HG03280 (cell line): ENCODE measurements at regions not wholly inside any gene's neighbourhood (a gene's known extent, or its start where the extent isn't known, plus 50 kb on each side); places are given as distances from the start of the nearest gene placed in this dataset.
"Not testable (repeated sequence)": the region's sequence is repeated elsewhere in the genome, so short reads cannot be mapped to it uniquely, and the experiment has no call there.

ENCODE experiments used
- ATAC-seq: cut with Tn5 transposase; IDR thresholded peaks from one replicate; pipeline ENCODE4 v1.9.1; 2021; ENCODE audit warnings: mild to moderate bottlenecking, moderate library complexity; ENCODE audit not compliant: unreplicated experiment

DNA sequence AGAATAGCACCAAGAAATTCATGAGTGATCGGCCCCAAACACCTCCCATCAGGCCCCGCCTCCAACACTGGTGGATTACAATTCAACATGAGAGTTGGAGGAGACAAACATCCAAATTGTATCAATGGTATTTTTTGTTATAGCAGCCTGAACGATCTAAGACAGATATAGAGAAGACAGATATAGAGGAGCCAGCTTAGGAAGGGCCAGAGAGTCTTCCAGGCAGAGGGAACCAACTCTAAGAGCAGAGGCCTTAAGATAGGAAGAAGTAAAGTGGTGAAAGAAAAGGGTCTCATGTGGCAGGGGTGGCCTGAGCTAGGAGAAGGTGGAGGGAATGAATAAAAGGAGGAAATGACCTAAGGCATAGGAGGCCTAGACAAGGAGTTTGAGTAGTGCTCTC lies 158.8 kb upstream of the TBL1XR1 start:
- no peak for ATAC-seq

- ATAC-seq: no peak
Measured at GRCh38 chr3:177356952-177357351, 159.7 kb upstream of the TBL1XR1 start.

GRCh38 chr3:177357352-177358090 lies 160.2 kb upstream of the TBL1XR1 start:
- no peak for ATAC-seq

GRCh38 chr3:177358091-177358976 lies 161.1 kb upstream of the TBL1XR1 start:
- ATAC-seq: peak; percentile 36

DNA sequence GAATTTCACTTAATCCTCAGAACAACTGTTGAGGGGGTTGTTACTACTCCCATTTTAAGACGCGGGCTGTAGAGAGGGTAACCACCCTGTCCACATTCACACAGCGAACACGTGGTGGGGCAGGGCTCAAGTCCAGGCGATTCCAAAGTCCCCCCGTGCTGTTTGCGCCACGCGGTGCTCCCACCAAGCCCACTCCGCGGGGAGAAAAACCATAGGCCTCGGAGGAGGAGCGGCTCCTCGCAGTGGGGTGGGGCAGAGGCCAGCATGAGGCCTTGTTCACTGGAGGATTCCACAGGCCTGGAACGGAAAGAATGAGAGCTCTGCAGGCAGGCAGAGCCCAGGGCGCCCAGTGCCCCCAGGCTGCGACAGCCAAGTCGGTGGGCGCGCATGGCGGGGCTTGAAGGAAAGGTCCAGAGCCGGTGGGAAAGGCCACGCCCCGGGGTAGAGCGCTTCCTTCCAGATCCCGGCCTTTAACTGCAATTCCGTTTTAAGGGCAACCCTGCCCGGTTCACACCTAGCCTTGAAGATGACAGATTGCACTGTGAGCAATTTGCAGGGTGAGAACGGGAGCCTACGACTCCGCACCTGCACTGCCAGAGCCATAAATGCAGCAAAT lies 161.8 kb upstream of the TBL1XR1 start:
- ATAC-seq: peak; percentile 18

DNA sequence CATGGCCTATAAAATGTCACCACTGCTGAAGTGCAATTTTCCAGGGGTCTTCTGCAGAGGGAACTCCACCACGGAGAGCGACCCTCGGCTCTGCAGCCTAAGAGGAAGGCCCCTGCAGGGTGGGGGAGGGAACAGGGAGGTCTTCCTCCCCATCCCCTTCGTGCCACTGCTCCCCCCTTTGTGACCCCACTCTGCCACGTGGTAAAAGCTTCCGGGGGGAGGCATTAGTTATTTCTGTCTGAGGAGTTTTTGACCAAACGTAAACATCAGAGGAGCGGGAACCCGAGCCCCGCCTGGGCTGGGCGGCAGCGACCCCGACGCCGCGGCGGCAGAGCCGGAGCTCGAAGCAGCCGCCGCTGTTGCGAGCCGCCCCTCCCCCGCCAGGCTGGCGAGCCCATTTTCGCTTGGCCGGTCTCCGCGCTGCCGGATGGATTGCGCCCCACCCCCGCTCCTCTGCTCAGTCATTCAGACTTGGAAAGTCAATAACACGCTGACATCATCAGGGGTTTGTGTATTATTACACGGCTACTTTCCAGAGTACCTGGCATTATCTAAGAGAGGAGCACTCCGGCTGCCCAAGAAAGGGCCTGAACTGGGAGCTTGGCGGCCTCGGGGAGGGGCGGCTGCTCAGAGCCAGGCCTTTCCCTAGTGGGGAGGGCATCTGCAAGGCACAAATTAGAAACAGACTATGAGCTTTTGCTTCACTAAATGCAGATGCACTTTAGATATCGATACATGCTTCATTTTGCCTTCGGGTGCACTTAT lies 162.5 kb upstream of the TBL1XR1 start:
- peak; percentile 77 for ATAC-seq

GRCh38 chr3:177361081-177361938 lies 164.0 kb upstream of the TBL1XR1 start:
- ATAC-seq: no peak

GRCh38 chr3:177362626-177363025 lies 165.3 kb upstream of the TBL1XR1 start:
- no peak for ATAC-seq

DNA sequence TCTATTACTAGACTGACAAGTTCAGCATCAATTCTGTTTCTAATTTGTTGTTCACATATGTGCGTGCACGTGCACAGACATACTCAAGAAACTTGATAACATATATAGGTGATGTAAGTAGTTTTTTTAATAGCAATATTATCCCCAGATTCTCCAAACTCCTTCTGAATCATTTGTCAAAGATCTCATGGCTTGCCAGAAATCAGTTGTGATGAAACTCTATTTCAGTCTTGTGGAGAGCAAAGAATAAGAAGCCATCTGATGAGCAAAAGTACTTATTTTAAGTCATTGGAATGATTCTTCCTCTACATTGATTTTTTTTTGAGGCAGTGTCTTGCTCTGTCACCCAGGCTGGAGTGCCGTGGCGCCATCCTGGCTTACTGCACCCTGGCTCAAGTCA lies 167.0 kb upstream of the TBL1XR1 start:
- ATAC-seq: no peak

DNA sequence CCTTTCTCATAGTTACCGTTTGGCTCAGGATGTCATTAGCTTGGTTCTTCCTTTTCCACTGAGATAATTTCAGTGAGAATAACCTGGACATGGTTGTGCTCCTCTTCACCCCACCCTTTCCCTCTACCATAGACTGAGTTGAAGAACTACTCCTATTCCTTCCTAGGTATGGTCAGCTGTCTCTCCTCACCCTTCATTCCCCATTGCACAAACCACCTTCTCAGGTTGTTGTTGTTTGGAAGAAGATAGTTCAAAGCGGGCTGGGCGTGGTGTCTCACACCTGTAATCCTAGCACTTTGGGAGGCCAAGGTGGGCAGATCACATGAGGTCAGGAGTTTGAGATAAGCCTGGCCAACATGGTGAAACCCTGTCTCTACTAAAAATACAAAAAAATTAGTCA lies 168.0 kb upstream of the TBL1XR1 start:
- ATAC-seq: not testable (repeated sequence)

- no peak for ATAC-seq
Measured at GRCh38 chr3:177367788-177368187, 170.5 kb upstream of the TBL1XR1 start.

DNA sequence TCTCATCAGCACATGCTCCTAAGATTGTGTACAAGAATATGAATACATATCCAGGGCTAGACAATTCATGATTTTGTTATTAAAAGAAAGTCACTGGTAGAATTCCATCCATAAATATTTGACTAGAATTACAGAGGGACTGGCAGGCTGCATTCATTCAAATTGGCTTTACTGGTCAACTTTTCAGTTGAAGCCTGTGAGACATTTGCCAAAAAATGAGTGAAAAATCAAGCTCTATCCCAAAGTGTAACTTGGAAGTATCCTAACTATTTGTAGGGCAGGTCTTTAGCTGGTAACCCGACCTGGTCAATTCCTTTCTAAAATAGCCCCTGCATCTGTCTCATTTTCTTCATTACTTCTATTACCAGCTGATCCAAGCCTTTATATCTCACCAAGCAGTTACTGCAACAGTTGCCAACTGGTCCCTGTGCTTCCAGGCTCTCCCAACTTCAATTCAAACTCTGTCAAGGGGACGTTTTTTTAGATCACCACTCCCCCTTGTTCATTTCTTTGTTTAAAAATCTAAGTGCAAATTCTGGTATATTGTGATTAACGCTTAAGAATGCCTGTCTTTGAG lies 173.1 kb upstream of the TBL1XR1 start:
- no peak for ATAC-seq

GRCh38 chr3:177371146-177371545 lies 173.9 kb upstream of the TBL1XR1 start:
- ATAC-seq: no peak

- no peak for ATAC-seq
Measured at GRCh38 chr3:177371888-177372287, 174.6 kb upstream of the TBL1XR1 start.

- ATAC-seq: no peak
Measured at GRCh38 chr3:177374323-177374722, 177.0 kb upstream of the TBL1XR1 start.

DNA sequence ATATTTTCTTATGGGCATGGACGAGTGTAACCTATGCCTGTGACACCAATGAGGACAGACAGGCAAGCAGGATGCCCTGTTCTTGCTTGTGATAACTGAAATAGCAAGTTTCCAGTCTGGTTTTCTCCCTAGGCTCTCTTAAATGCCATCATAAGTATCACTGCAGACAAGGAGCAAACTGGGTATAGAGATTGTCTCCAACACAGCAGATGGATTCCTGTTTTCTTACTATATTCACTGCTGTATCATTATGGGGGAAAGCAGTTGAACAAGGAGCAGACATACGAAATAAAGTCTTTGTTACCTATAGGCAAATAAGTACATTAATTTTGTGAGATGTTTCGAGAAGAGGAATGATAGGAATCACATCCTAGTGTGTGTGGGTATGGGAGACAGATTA lies 178.0 kb upstream of the TBL1XR1 start:
- ATAC-seq: no peak

- no peak for ATAC-seq
Measured at GRCh38 chr3:177377166-177377565, 179.9 kb upstream of the TBL1XR1 start.

GRCh38 chr3:177378168-177378567 lies 180.9 kb upstream of the TBL1XR1 start:
- ATAC-seq: peak; percentile 54

DNA sequence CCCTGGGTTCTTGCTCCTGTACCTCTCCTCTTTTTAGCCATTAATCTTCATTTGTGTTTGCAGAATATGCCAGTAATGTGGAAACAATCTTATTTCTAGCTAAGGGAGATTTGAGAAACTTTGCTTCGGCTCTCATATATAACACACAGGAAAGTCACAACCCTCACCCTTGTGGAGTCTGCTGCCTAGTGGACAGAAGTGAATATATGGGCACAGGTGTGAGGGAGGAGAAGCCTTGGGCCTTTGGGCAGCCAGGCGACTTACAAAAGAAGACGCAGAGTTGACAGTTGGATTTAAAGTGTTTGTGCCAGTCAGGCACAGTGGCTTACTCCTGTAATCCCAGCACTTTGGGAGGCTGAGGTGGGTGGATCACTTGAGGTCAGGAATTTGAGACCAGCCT lies 181.8 kb upstream of the TBL1XR1 start:
- ATAC-seq: no peak

- ATAC-seq: no peak
Measured at GRCh38 chr3:177381070-177381469, 183.8 kb upstream of the TBL1XR1 start.
